Dermis microvascular lymphatic vessel endothelial cell (primary cell): ENCODE measurements at regions not wholly inside any gene's neighbourhood (a gene's known extent, or its start where the extent isn't known, plus 50 kb on each side); places are given as distances from the start of the nearest gene placed in this dataset.

ENCODE experiments used
- DNase-seq, 2 donors: peaks; one replicate each; pipeline versions ENCODE4 v3.0.0 to v3.0.0-alpha.2; 2010; ENCODE audit warnings: low read depth in 2 of 2

GRCh38 chr10:89095701-89096391 lies 105.2 kb downstream of the FAS start:
- DNase-seq: no peak

- DNase-seq: no peak
Measured at GRCh38 chr10:89093728-89094127, 103.1 kb downstream of the FAS start.

- DNase-seq: no peak
Measured at GRCh38 chr10:89092981-89093380, 102.4 kb downstream of the FAS start.

GRCh38 chr10:89092439-89092838 lies 101.8 kb downstream of the FAS start:
- no peak for DNase-seq

GRCh38 chr10:89091496-89091895 lies 100.9 kb downstream of the FAS start:
- no peak for DNase-seq

- no peak for DNase-seq
Measured at GRCh38 chr10:89090756-89091445, 100.3 kb downstream of the FAS start.

- DNase-seq: peak; percentile 33 to 54
Measured at GRCh38 chr10:89086801-89087521, 96.4 kb downstream of the FAS start.

- peak in 1 of 2 donors; percentile 49 for DNase-seq
Measured at GRCh38 chr10:89085153-89085552, 94.6 kb downstream of the FAS start.

- DNase-seq: peak in 1 of 2 donors; percentile 59
Measured at GRCh38 chr10:89082086-89082485, 91.5 kb downstream of the FAS start.

GRCh38 chr10:89080660-89081059 lies 90.1 kb downstream of the FAS start:
- DNase-seq: no peak

GRCh38 chr10:89079961-89080360 lies 89.4 kb downstream of the FAS start:
- peak in 1 of 2 donors; percentile 72 for DNase-seq

- DNase-seq: no peak
Measured at GRCh38 chr10:89078724-89079672, 88.4 kb downstream of the FAS start.

GRCh38 chr10:89076120-89076519 lies 85.5 kb downstream of the FAS start:
- DNase-seq: no peak

GRCh38 chr10:89075631-89076030 lies 85.0 kb downstream of the FAS start:
- DNase-seq: no peak

- peak; percentile 86 to 92 for DNase-seq
Measured at GRCh38 chr10:89074120-89074519, 83.5 kb downstream of the FAS start.

- no peak for DNase-seq
Measured at GRCh38 chr10:89073719-89074118, 83.1 kb downstream of the FAS start.

- DNase-seq: no peak
Measured at GRCh38 chr10:89069589-89069988, 79.0 kb downstream of the FAS start.
